NCI-H1417 (cell line): ENCODE measurements at regions not wholly inside any gene's neighbourhood (a gene's known extent, or its start where the extent isn't known, plus 50 kb on each side); places are given as distances from the start of the nearest gene placed in this dataset.
"Not testable (repeated sequence)": the region's sequence is repeated elsewhere in the genome, so short reads cannot be mapped to it uniquely, and the experiment has no call there.

Experiments used
- DNase-seq, 3 experiments: peaks; one replicate each; lab custom pipeline; 2025; lab: John Stamatoyannopoulos, UW

GRCh38 chr1:233722212-233722979 is 108.5 kb downstream of the KCNK1 start:
- peak in 1 of 3 experiments; percentile 10 for DNase-seq

- no peak for DNase-seq
Observed at GRCh38 chr1:233723387-233723786, 109.5 kb downstream of the KCNK1 start.

- not testable (repeated sequence) for DNase-seq
Observed at GRCh38 chr1:233724131-233724631, 110.3 kb downstream of the KCNK1 start.

- DNase-seq: no peak
Observed at GRCh38 chr1:233725423-233725822, 111.5 kb downstream of the KCNK1 start.

- DNase-seq: peak in 1 of 3 experiments; percentile 20
Observed at GRCh38 chr1:233728721-233729120, 114.8 kb downstream of the KCNK1 start.

- DNase-seq: no peak
Observed at GRCh38 chr1:233730380-233730779, 116.5 kb downstream of the KCNK1 start.

GRCh38 chr1:233730809-233731208 is 116.9 kb downstream of the KCNK1 start:
- DNase-seq: no peak

- no peak for DNase-seq
Observed at GRCh38 chr1:233732206-233732605, 118.3 kb downstream of the KCNK1 start.

GRCh38 chr1:233734456-233734855 is 120.5 kb downstream of the KCNK1 start:
- DNase-seq: no peak

- DNase-seq: no peak
Observed at GRCh38 chr1:233735331-233735730, 121.4 kb downstream of the KCNK1 start.

GRCh38 chr1:233735847-233736246 is 121.9 kb downstream of the KCNK1 start:
- DNase-seq: no peak

- DNase-seq: no peak
Observed at GRCh38 chr1:233737341-233737740, 123.4 kb downstream of the KCNK1 start.

GRCh38 chr1:233738396-233738795 is 124.5 kb downstream of the KCNK1 start:
- no peak for DNase-seq

GRCh38 chr1:233738850-233739249 is 124.9 kb downstream of the KCNK1 start:
- no peak for DNase-seq

- peak in 1 of 3 experiments; percentile 4 for DNase-seq
Observed at GRCh38 chr1:233744779-233745513, 131.0 kb downstream of the KCNK1 start.

GRCh38 chr1:233750139-233750538 is 136.2 kb downstream of the KCNK1 start:
- DNase-seq: no peak

- DNase-seq: no peak
Observed at GRCh38 chr1:233759665-233760064, 144.8 kb upstream of the SLC35F3 start.

- not testable (repeated sequence) for DNase-seq
Observed at GRCh38 chr1:233764304-233764703, 140.2 kb upstream of the SLC35F3 start.

GRCh38 chr1:233777566-233777965 is 126.9 kb upstream of the SLC35F3 start:
- no peak for DNase-seq

- DNase-seq: no peak
Observed at GRCh38 chr1:233780049-233780448, 124.4 kb upstream of the SLC35F3 start.

- no peak for DNase-seq
Observed at GRCh38 chr1:233782937-233783586, 121.4 kb upstream of the SLC35F3 start.

- DNase-seq: no peak
Observed at GRCh38 chr1:233787599-233787998, 116.9 kb upstream of the SLC35F3 start.

GRCh38 chr1:233788687-233789086 is 115.8 kb upstream of the SLC35F3 start:
- no peak for DNase-seq
